Activated naive CD4-positive, alpha-beta T cell treated with anti-CD3 and anti-CD28 coated beads, Interleukin-2, amount 50 U/mL, for 16 hours (primary cell): ENCODE measurements at regions not wholly inside any gene's neighbourhood (a gene's known extent, or its start where the extent isn't known, plus 50 kb on each side); places are given as distances from the start of the nearest gene placed in this dataset.
"Not testable (repeated sequence)": the region's sequence is repeated elsewhere in the genome, so short reads cannot be mapped to it uniquely, and the experiment has no call there.

Experiments used
- DNase-seq: peaks from one replicate; pipeline ENCODE4 v3.0.0-alpha.2; 2020

DNA sequence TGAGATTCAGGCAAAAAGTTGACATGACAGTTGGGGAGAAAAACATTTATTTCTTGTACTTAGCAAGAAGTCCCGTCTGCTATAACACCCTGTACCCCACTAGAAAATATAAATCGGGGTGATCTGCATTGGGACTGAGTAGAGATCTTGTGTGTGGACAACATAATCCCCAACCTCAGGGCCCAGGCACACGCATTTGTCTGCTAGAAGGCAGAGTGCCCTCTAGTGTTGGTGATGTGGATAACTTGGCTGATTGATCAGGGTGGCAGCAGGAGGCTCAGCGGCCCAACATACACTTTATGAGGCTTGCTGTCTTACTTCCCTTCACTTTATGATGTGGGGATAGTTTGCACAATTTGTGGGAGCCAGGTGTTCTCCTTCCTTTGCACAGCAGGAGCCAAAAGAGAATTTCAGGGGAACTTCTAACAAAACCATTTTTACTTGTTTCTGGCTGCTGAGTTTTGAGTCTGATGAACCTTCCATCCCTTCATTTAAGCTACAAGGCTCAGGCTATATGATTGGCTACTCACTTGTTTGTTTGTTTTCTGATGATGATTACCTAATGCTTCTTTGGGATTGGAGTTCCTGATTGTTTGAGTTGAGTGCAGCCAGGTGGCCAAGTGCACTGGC lies 263.2 kb downstream of the DMAC1 start:
- DNase-seq: peak; percentile 16

- DNase-seq: no peak
Observed at GRCh38 chr9:7534211-7534935, 265.2 kb downstream of the DMAC1 start.

- no peak for DNase-seq
Observed at GRCh38 chr9:7533376-7534090, 266.0 kb downstream of the DMAC1 start.

GRCh38 chr9:7523426-7524043 lies 276.0 kb downstream of the DMAC1 start:
- DNase-seq: no peak

DNA sequence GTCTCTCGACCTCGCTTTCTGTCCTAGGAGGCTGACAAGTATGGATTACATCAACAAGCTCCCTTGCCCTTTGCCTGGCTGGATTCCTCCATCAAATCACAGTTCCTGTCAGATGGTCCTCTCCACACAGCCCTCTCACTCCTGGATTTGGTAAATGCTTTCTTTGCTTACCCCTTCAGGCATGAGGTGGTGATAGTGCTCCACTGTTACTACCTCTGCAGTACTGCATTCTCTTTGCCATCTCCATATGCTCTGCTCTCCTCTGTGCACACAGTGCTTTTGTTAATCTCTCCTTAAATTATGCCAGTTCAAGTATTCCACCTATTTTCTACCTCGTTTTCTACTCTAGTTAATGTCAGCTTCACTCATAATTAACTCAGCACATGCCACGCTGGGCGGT lies 279.2 kb downstream of the DMAC1 start:
- DNase-seq: no peak

GRCh38 chr9:7516376-7516775 lies 283.2 kb downstream of the DMAC1 start:
- no peak for DNase-seq

DNA sequence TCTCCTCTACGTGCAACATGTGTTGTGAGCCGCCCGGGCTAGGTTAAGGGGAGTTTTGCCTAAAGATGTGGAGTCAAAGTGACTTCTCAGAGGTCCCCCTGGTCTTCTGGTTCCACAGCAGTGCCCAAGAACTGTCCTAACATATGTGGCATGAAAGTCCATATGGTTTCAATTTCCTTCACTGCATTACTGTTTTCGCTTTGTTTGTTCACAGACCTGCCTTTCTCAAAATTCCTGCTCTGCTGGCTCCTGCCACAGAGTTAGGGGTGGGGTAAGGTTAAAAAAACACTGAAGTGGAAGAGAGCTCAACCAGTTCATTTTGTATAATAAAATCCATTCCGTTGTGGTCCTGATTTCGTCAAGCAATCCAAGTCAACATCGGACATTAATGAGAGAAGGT lies 289.4 kb downstream of the DMAC1 start:
- no peak for DNase-seq

DNA sequence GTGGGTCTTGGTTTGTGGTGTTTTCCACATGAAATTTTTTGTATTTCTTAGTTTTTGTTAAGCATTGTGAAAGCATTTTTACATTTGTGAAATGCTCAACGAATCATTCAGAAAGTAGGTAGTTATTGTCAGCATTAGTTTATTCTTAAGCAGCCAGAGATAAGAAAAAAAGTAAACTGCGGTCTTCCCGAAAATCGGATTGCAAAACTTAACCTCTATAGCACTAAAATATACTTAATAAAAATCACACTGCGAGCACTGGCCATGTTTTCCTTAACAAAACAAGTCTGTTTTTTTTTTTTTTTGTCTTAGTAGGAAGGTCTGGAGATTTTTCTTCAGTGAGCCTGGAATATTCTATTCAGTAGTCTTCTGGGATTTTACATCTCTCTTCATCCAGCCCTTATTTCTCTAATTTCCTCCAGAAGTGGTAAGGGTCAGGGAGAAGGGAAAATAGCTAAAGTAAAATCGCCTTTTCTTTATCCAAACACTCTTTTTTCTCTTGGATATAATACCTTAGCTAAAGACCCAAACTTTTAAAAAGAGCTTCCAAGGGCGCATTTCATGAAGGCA lies 289.9 kb downstream of the DMAC1 start:
- DNase-seq: no peak

DNA sequence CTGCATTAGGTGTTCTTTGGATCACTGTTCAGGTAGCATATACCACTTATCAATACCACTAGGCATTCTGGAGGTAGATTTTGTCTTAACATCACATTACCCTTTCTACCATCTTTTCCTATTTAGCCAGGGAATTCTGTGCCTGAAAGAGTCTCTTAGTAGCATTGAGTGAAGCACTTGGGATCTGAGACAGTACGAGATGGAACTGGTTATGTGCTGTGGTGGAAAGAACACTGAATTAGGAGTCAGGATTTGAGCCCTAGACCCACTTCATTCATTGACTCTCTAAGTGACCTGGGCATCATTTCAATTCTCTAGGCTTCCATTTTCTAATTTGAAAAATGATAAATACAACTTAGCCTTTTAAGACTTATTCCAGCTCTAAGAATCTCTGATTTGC lies 291.1 kb downstream of the DMAC1 start:
- DNase-seq: no peak

- DNase-seq: no peak
Observed at GRCh38 chr9:7507566-7508270, 291.9 kb downstream of the DMAC1 start.

GRCh38 chr9:7507026-7507425 lies 292.6 kb downstream of the DMAC1 start:
- no peak for DNase-seq

DNA sequence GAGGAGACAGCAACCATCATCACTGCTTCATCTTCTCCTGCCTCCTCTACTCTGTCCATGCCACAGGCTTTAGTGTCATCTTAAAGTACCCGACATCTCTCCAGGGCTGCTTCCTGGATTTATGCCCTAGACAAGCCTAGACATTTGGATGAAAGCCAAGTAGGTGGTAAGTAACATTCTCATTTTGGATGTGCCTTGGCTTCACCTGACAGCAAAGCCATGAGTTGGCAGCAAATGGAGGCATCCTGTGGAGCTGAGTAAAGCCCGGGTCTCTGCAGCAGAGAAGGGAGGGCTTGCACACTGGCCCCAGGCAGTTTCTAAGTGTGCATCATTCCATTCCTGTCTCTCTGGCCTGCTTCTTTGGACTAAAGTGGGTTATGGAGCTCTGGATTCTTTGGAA lies 299.1 kb downstream of the DMAC1 start:
- DNase-seq: no peak

DNA sequence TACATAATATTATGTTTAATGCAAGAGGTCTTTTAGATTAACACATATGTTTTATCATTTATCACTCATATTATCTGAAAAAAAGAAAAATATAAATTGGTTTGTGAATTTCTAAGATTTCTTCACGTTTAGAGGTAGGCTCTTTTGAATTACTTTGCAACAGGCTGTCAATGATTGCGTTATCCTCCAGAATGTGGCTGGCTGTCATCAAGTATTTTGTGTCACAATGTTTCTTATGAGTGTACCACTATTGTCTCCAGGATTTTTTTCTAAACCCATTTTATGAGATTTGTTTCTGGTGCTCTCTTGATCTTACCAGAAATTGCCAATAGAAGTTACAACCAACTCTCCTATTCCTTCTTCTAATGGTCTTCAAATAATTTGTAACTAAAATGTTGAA lies 307.9 kb downstream of the DMAC1 start:
- no peak for DNase-seq

- no peak for DNase-seq
Observed at GRCh38 chr9:7490317-7491108, 309.1 kb downstream of the DMAC1 start.

GRCh38 chr9:7489036-7489435 lies 310.5 kb downstream of the DMAC1 start:
- DNase-seq: no peak

GRCh38 chr9:7484014-7484413 lies 315.6 kb downstream of the DMAC1 start:
- DNase-seq: not testable (repeated sequence)

- DNase-seq: no peak
Observed at GRCh38 chr9:7481570-7481969, 318.0 kb downstream of the DMAC1 start.

GRCh38 chr9:7479300-7479699 lies 320.3 kb downstream of the DMAC1 start:
- DNase-seq: no peak

DNA sequence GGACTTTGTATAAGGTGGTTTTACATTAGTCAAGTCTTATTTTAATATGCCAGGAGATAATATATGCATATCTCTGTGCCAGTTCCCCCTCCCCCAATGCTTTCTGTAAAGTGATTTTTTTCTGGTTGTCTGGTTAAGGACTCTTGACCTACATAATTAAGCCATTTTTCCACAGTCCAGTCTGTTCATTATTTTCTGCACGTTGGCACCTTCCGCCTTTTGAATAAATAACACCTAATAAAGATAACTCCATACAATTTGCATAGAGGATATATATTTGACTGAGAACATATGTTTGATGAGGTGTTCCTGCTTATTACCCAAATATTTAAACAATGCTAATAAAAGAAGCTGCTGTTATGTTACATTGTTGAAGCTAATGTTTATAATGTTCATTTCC lies 320.9 kb downstream of the DMAC1 start:
- DNase-seq: no peak

- DNase-seq: no peak
Observed at GRCh38 chr9:7467186-7467585, 332.4 kb downstream of the DMAC1 start.

DNA sequence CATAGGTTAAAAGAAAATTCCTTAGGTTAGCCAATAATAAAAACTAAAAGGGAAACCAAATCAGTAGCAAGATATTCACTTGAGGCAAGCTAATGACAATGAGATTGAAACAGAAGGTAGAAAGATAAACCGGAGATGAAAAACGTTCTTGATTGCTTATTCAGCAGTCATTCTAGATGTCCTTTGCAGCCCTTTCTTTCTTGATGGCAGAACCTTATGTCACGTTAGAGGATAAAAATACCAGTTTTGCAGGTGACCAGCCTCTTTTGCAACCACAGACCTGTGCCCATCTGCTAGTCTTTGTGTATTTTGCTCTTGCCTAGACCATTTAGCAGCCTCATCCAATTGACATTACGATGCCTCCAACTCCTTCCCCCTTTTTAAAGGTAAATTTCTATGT lies 337.8 kb downstream of the DMAC1 start:
- no peak for DNase-seq
